Mesenteric fat pad (tissue), 1 donor: ENCODE measurements at regions not wholly inside any gene's neighbourhood (a gene's known extent, or its start where the extent isn't known, plus 50 kb on each side); places are given as distances from the start of the nearest gene placed in this dataset.
"Not testable (repeated sequence)": the region's sequence is repeated elsewhere in the genome, so short reads cannot be mapped to it uniquely, and the experiment has no call there.

Source experiments
- DNase-seq: peaks from one replicate; pipeline ENCODE4 v3.0.0-alpha.2; 2020; ENCODE audit warnings: low spot score
- donor health status: DM: yes; HTN: yes; CAD: no.

DNA sequence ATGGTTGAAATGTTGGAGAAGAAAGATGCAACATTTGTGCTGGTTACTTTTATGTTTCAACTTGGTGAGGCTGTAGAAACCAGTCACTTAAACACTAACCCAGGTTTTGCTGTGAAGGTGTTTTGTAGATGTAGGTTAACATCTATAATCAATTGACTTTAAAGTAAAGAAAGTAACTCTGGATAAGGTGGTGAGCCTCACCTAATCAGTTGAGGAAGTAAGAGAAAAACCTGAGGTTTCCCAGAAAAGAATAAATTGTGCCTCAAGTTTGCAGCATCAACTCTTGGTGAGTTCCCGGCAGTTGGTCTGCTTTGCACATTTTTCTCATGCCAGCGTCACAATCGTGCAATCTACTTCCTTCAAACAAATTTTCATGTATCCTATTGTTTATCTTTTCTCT, 673.4 kb downstream of the QKI start:
- DNase-seq, result no peak

DNA sequence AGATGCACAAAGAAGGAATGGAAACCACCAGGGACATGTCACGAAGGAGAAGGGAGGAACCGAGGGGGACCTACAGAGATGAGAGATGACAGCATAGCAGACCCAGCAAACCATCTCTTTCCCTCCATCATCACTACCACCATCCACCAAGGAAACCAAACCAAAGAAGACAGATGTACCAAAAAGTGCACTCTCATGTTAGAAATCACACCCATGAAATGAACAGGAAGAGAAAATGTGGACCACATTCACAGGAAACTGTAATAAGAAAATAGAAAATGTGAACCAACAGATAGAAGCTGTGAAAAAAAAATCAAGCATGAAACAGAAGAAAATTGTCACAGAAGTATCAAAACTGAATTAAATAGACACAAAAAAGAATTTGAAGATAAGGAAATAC, 672.7 kb downstream of the QKI start:
- no peak for DNase-seq

DNA sequence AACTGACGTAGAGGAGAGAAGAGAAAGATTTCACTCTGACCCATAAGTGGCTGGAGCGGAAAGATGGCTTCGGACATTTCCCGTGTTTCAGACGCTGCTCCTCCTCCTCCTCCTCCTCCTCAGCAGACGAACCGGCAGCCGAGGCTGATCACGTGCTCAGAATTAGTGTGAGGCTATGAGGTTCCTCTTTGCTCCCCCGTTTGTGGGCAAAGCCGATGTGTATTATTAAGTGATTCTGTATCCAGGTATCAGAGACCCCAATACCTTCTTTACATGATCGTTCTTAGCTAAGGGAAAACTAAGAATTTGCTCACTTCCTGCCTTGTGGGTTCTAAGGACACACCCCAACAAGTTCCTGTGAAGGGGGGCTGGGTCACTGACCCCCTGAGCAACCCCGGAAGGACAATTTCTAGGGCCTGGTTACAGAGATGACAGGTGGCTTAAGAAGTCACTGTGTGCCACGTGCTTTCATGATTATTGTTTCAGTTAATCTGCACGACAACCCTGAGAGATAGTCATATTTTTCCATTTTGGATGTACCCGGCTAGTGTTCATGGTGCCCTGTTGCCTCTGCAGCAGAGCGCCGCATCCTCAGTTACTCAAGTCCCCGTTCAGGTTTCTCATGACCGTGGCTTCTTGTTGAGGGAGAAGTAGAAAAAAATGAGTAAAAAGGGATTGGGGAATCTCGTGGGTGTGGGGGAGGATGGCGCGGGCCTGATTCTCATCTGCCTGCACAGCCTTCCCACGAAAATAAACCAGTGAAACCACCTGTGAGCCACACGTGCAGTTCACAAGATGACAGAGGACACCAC, 671.8 kb downstream of the QKI start:
- no peak for DNase-seq

GRCh38 chr6:164085091-164086075, 670.9 kb downstream of the QKI start:
- DNase-seq, result no peak

DNA sequence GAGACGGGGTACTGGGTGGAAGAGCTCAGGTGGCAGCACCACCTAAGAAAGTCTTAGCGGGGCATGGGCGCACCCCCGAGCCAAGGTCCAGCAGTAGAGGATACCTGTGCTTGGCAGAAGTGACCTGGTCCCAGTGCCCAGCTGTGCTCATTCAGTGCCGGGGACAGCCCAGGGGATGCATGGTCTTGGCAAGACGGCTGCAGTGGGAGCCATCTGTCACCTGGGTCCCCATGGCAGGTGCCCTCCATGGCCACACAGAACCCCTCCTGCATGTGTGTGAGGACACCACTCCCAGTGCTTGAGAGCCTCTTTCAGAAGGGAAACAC, 664.7 kb downstream of the QKI start:
- no peak for DNase-seq

DNA sequence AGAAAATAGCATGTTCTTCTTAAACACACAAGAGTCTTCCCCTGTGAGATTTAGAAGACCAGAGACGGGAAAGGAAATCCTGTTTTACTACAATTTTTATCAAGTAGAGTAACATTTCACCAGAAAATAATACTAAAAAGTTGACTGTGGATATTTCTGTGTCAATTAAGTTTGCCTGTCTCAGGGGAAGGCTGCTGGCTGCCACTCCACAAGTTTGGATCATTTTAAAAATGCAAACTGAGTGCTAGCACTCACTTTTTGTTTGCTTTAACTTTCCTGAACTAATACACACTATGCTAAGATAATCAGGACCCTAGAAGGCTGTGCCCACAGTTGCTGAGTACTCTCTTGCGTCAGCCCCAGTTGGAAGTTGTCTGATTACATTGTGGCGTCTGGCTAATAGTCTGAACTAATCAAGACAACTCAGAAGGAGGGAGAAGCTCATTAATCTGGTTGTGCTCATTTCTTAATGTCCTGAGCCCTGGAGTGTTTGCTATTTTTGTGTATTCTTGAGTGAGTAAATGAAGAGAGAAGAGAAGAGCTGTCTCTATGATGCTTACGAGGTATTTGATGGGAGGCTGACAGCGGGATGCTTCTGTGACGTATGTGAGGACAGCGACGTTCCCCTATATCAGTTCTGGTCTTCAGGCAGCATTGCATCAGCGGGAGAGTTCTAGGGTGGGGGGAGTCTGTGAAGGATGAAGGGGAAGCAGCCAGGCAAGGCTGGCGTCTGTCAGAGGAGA, 664.2 kb downstream of the QKI start:
- no peak for DNase-seq

GRCh38 chr6:164076818-164077532, 662.5 kb downstream of the QKI start:
- not testable (repeated sequence) for DNase-seq

DNA sequence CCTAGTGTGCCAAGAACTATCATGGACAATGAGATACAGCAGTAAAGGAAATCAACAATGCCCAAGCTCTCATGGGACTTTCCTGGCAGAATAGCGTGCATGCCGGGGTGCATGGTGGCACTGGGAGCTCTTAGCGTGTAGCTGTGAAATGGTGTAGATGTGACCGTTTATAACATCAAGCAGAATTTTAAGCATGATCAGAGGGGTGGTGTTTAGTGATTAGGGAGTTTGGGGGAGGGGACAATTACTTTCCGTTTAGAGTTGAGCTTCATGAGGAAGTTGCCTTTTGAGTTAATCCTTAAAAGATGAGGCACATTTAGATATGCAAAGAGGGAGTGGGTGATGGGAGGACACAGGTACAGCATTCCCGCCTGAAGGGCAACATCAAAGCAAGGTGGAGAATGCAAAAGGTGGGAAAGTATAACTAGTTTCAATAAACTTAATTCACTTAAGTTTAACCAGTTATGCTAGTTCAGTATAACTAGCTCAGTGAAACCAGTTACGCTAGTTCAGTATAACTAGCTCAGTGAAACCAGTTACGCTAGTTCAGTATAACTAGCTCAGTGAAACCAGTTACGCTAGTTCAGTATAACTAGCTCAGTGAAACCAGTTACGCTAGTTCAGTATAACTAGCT, 661.6 kb downstream of the QKI start:
- no peak for DNase-seq

DNA sequence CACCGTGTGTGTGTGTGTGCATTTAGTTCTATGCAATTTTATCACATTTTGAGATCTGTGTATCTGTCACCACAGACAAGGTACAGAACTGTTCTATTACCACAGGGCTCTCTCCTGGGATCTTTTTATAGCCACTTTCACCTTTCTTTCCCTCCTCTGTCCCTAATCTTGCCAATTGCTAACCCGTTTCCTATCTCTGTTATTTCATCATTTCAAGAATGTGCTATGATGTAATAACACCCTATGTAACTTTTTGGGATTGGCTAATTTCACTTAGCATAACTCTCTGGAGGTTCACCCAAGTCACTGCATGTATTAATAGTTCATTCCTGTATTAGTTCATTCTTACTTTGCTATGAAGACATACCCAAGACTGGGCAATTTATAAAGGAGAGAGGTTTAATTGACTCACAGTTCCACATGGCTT, 657.7 kb downstream of the QKI start:
- no peak for DNase-seq

DNA sequence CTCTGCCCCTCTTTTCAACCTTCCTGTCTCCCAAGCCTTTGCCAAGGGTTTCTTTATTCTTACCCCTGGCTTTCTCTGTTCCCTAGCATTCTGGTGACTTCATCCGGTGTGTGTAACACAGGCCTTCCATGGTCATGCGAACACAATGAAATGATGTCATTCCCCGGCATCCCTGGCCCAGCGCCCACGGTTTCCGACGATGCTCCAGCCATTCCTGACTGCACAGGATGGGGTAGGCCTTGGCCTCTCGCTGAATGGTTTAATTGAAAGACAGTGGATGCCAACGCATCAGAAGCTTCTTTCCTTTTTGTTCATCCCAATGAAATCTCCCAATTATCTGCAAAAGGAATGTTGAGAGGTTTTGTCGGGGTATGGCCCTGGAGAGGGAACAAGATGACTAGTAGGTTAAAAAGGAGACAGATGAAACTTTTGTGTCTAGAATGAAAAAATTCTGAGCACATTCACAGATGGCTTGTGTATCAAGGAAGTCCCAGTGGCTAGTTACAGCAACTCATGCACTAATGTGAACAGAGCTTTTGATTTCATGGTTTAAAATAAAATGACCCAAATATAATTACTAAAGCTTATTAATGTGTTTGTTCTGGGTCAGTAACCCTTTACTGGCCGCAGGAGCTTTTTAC, 655.0 kb downstream of the QKI start:
- no peak for DNase-seq

GRCh38 chr6:164068527-164068926, 654.0 kb downstream of the QKI start:
- DNase-seq, result no peak

DNA sequence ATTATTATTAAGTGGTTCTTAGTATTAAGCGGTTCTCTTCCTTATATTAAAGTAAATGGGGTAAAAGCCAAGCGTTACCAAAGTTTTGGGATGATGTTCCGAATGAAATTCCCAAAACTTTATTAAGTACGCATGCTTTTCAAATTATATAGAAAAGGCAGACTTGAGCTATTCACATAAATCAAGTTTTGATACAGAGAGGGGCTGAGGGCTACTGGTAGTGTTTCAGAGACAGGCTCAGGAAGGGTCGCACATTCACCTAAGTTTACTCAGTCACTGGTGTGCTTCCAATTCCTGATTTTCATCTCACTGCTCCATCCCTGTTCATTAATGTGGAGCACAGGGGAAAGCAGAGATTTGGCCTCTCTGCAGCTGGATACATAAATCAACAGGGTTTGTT, 652.2 kb downstream of the QKI start:
- no peak for DNase-seq

GRCh38 chr6:164066335-164066734, 651.8 kb downstream of the QKI start:
- no peak for DNase-seq

DNA sequence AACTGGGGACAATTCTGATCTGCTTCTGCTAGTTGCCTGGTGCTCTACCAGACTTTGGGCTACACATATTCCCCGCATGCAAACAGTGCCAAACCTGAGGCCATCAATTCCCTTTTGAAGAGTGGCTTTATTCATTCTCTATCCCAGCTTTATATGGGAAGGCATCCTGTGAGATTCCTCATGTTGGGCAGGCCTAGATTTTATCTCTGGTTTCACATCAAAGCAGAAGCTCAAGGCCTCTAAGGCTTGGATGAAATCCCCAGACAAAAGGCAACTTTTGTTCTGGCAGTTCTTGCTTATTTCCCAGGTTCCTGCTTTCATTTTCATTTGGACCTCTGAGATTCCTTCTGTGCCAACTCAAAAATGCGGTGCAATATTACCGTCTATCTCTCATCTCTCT, 648.8 kb downstream of the QKI start:
- DNase-seq, result no peak

GRCh38 chr6:164062872-164063271, 648.4 kb downstream of the QKI start:
- DNase-seq, result no peak

GRCh38 chr6:164057876-164058275, 643.4 kb downstream of the QKI start:
- no peak for DNase-seq

- no peak for DNase-seq
These were observed 636.9 kb downstream of the QKI start for GRCh38 chr6:164051427-164051826.

DNA sequence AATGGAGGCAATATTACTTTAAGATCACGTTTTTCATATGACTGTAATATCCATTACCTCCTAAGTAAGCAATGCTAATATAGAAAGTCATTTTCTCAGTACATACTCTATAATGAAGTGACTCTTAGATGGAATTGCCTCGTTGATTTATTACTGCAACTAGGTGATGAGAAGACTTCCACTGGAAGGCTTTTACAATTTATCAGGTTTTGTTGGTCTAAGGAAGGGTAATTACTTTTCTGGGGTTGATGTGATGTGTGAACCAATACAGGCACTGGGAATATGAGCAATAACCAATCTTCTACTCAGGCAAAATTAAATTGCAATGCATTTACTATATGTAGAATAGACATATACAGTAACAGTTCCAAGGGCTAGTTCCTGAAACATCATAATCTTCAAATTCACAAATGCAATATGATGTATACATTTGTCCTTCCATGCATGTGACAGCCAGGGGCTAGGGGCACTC, 635.0 kb downstream of the QKI start:
- no peak for DNase-seq

DNA sequence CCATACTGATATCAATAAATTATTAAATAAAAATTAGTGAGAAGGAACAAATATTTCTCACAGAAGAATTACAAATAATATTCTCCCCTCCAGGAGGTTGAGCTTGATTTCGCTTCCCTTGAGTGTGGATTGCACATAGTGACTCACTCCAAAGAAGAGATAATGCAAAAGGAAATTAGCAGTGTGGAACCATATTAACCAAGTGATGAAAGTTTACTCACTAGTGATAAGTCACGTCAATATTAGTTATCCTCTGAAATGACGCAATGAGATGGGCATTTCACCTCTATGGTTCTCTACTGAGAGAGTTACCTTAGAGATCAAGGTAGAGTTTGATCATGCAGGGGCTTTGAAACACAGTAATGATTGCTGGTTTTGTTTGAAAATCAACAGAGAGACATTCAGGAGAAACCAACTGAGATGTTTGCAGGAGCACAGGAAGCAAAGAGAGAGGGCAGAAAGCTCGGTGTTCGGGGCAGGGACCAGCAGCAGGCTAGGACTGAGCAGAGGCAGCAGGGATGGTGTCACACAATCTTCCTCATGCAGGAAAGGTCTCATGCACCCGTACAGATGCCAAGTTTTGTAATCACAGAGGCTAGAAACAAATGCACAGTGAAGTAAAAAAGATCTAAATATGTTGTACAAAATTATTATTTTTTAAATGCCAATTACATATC, 634.5 kb downstream of the QKI start:
- no peak for DNase-seq
